IMR-90 (cell line): ENCODE measurements at regions not wholly inside any gene's neighbourhood (a gene's known extent, or its start where the extent isn't known, plus 50 kb on each side); places are given as distances from the start of the nearest gene placed in this dataset.
A peak's percentile ranks its signal among the peaks of the same experiment; 100 is the strongest.

Source experiments
- ATAC-seq: fragments of 200-7000 bp; cut with Tn5 transposase; 2 replicates; pipeline ENCODE4 v1.9.1; 2020; ENCODE audit warnings: low read depth, mild to moderate bottlenecking, moderate library complexity
- BruUV-seq: library from RNA; stranded (reverse); fragments of 400-500 nt; replicated peaks from 2 replicates; lab custom pipeline; 2021; lab: Mats Ljungman, UMichigan
- CTCF ChIA-PET: fragments of 300-600 bp; formaldehyde crosslinking; extraction: SDS; loops from one replicate; lab custom pipeline; 2021; ENCODE audit warnings: antibody characterized with exemption; lab: Yijun Ruan, JAX
- POLR2A ChIA-PET: fragments of 300-600 bp; sonication (Branson Sonifier 250); formaldehyde crosslinking; loops from one replicate; lab custom pipeline; 2022; ENCODE audit warnings: antibody characterized with exemption; ENCODE audit not compliant: unreplicated experiment; lab: Charles Lee
- DNase-seq: peaks from one replicate; pipeline ENCODE4 v3.0.0; 2013
- H2AFZ ChIP-seq: replicated peaks from 2 replicates; pipeline ENCODE3; 2013; ENCODE audit warnings: low read length, mild to moderate bottlenecking; ENCODE audit not compliant: poor library complexity
- H2AK5ac ChIP-seq: 2 replicates; pipeline ENCODE4 v1.6.1; 2013; ENCODE audit warnings: low read depth, low read length, inconsistent platforms
- H2AK9ac ChIP-seq: replicated peaks from 2 replicates; pipeline ENCODE3; 2013; ENCODE audit warnings: mild to moderate bottlenecking, low read depth, low read length, moderate library complexity; ENCODE audit not compliant: poor library complexity
- H2BK120ac ChIP-seq: 2 replicates; pipeline ENCODE4 v1.6.1; 2013; ENCODE audit warnings: low read depth, low read length, inconsistent platforms
- H2BK15ac ChIP-seq: 3 replicates; pipeline ENCODE4 v1.6.1; 2013; ENCODE audit warnings: low read depth, low read length, inconsistent platforms
- H2BK20ac ChIP-seq: 2 replicates; pipeline ENCODE4 v1.6.1; 2013; ENCODE audit warnings: low read depth, mild to moderate bottlenecking, inconsistent platforms, low read length, moderate library complexity
- H2BK5ac ChIP-seq: 2 replicates; pipeline ENCODE4 v1.6.1; 2013; ENCODE audit warnings: mild to moderate bottlenecking, low read depth, low read length, inconsistent platforms; ENCODE audit not compliant: poor library complexity, severe bottlenecking
- H3K14ac ChIP-seq: replicated peaks from 2 replicates; pipeline ENCODE4 v1.6.1; 2013; ENCODE audit warnings: low read depth, low read length, inconsistent platforms
- H3K18ac ChIP-seq: 2 replicates; pipeline ENCODE4 v1.6.1; 2013; ENCODE audit warnings: low read depth, low read length, control low read depth
- H3K23ac ChIP-seq: 2 replicates; pipeline ENCODE4 v1.6.1; 2013; ENCODE audit warnings: low read depth, low read length, inconsistent platforms
- H3K27ac ChIP-seq: 2 replicates; pipeline ENCODE4 v1.5.1; 2013; ENCODE audit warnings: mild to moderate bottlenecking, control low read depth, low read length; ENCODE audit not compliant: insufficient read depth
- H3K27me3 ChIP-seq: 2 replicates; pipeline ENCODE4 v1.6.1; 2013; ENCODE audit warnings: low read length; ENCODE audit not compliant: control insufficient read depth, insufficient read depth
- H3K36me3 ChIP-seq: 2 replicates; pipeline ENCODE4 v1.6.1; 2013; ENCODE audit warnings: low read length, mixed read lengths; ENCODE audit not compliant: control insufficient read depth, insufficient read depth
- H3K4ac ChIP-seq: 2 replicates; pipeline ENCODE4 v1.6.1; 2013; ENCODE audit warnings: low read depth, low read length, inconsistent platforms
- H3K4me1 ChIP-seq: 2 replicates; pipeline ENCODE4 v1.6.1; 2013; ENCODE audit warnings: low read length, mixed read lengths; ENCODE audit not compliant: control insufficient read depth, insufficient read depth
- H3K4me2 ChIP-seq: 2 replicates; pipeline ENCODE4 v1.6.1; 2013; ENCODE audit warnings: low read depth, mild to moderate bottlenecking, control low read depth, low read length, moderate library complexity
- H3K4me3 ChIP-seq: 2 replicates; pipeline ENCODE4 v1.5.1; 2013; ENCODE audit warnings: low read depth, mild to moderate bottlenecking, control low read depth, low read length, moderate library complexity; ENCODE audit not compliant: insufficient read depth
- H3K56ac ChIP-seq: 2 replicates; pipeline ENCODE4 v1.6.1; 2013; ENCODE audit warnings: low read length, inconsistent platforms; ENCODE audit not compliant: insufficient read depth; ENCODE audit errors: extremely low read depth
- H3K79me1 ChIP-seq, 2 experiments: 2 replicates each; pipeline ENCODE4 v1.6.1; 2013; ENCODE audit warnings: low read length in 2 of 2, inconsistent platforms in 1 of 2, low read depth in 1 of 2
- H3K9ac ChIP-seq: 2 replicates; pipeline ENCODE4 v1.6.1; 2013; ENCODE audit warnings: low read depth, low read length, control low read depth
- H3K9me1 ChIP-seq: 2 replicates; pipeline ENCODE4 v1.6.1; 2013; ENCODE audit warnings: low read length, inconsistent platforms; ENCODE audit not compliant: insufficient read depth
- H3K9me3 ChIP-seq: 2 replicates; pipeline ENCODE4 v1.6.1; 2013; ENCODE audit warnings: low read length; ENCODE audit not compliant: control insufficient read depth, insufficient read depth
- H4K20me1 ChIP-seq: 2 replicates; pipeline ENCODE4 v1.6.1; 2013; ENCODE audit warnings: low read length, inconsistent platforms; ENCODE audit not compliant: insufficient read depth
- H4K5ac ChIP-seq: 2 replicates; pipeline ENCODE4 v1.6.1; 2013; ENCODE audit warnings: mild to moderate bottlenecking, low read depth, low read length, control low read depth
- H4K8ac ChIP-seq, 2 experiments: 2 replicates each; pipeline ENCODE4 v1.6.1; 2013; ENCODE audit warnings: low read depth in 2 of 2, low read length in 2 of 2, control low read depth in 1 of 2, inconsistent platforms in 1 of 2
- H4K91ac ChIP-seq: 2 replicates; pipeline ENCODE4 v1.6.1; 2013; ENCODE audit warnings: low read depth, low read length, inconsistent platforms; ENCODE audit not compliant: insufficient read depth
- MAFK ChIP-seq: IDR thresholded peaks from 2 replicates; pipeline ENCODE4 v1.6.1; 2012; ENCODE audit warnings: low read depth, low read length, improper control_type of control experiment
- MAZ ChIP-seq: IDR thresholded peaks from 2 replicates; pipeline ENCODE4 v1.6.1; 2012; ENCODE audit warnings: low read depth, mild to moderate bottlenecking, low read length, improper control_type of control experiment, moderate library complexity, borderline replicate concordance
- SMC3 ChIP-seq: fragments of 150-350 bp; IDR thresholded peaks from 2 replicates; pipeline ENCODE4 v1.6.1; 2016; ENCODE audit warnings: low read depth, mild to moderate bottlenecking, antibody characterized with exemption, low read length, moderate library complexity
- USF2 ChIP-seq: fragments of 150-350 bp; IDR thresholded peaks from 2 replicates; pipeline ENCODE4 v1.6.1; 2017; ENCODE audit warnings: mild to moderate bottlenecking, antibody characterized with exemption, low read length, low read depth
- WGBS, 2 experiments: methylation state at CpG; one replicate each; pipeline versions ENCODE4 v1.1.5 to v1.1.7; 2013; ENCODE audit warnings: missing lambda C conversion rate in 2 of 2; ENCODE audit not compliant: insufficient read length in 1 of 2; ENCODE audit errors: extremely low coverage in 2 of 2; 5-methylcytosine and 5-hydroxymethylcytosine counted together
- dilution Hi-C: fragments of 300-500 bp; cut with HindIII; formaldehyde crosslinking; loops from one replicate; pipeline ENCODE4 v1.14.3; 2018; ENCODE audit warnings: low sequenced_read_pairs; ENCODE audit not compliant: unreplicated experiment
- in situ Hi-C: fragments of 300-500 bp; cut with MboI; formaldehyde crosslinking; loops from 3 replicates; pipeline ENCODE4 v1.14.3; 2019; ENCODE audit warnings: low sequenced_read_pairs, inconsistent platforms, mixed read lengths
- intact Hi-C: fragments of 100-400 bp; cut with micrococcal nuclease; formaldehyde crosslinking; loops from 2 replicates; pipeline ENCODE4 v1.10.0; 2022

- no peak overlapping the region for H2AFZ ChIP-seq
- no peak overlapping the region for H3K23ac ChIP-seq
- H2AK9ac ChIP-seq: no peak overlapping the region
- no peak overlapping the region for H3K18ac ChIP-seq
- ChIA-PET POLR2A (no interaction called here), CTCF (no interaction called here)
- no peaks in the 10 kb centered on the region for H3K36me3 ChIP-seq
- no peak overlapping the region for H3K4me2 ChIP-seq
- no peaks in the 10 kb centered on the region for H3K79me1 ChIP-seq
- no peak overlapping the region for H2BK15ac ChIP-seq
- H4K20me1 ChIP-seq: no peaks in the 10 kb centered on the region
- H3K9ac ChIP-seq: no peak overlapping the region
- no peaks in the 10 kb centered on the region for H3K27me3 ChIP-seq
- no TSS peak for BruUV-seq
- no peak overlapping the region for H3K14ac ChIP-seq
- no peak overlapping the region for H3K4ac ChIP-seq
- no peak overlapping the region for H2AK5ac ChIP-seq
- no peaks in the 10 kb centered on the region for H3K9me3 ChIP-seq
- DNase-seq (no peak), ATAC-seq (no peak)
- in situ Hi-C loops (no loop called here), dilution Hi-C loops (no loop called here), intact Hi-C loops (no loop called here)
- no peaks in the 10 kb centered on the region for H3K4me1 ChIP-seq
- H4K91ac ChIP-seq: no peak overlapping the region
- H4K8ac ChIP-seq: no peak overlapping the region
- no peak overlapping the region for H2BK20ac ChIP-seq
- no peak overlapping the region for H3K4me3 ChIP-seq
- no peaks in the 10 kb centered on the region for H3K9me1 ChIP-seq
- H2BK120ac ChIP-seq: no peak overlapping the region
- no peak overlapping the region for H2BK5ac ChIP-seq
- WGBS, 2 experiments: no CpG with 5 or more reads among the region's 2 CpGs
- H4K5ac ChIP-seq: no peak overlapping the region
- no peak for TF ChIP-seq SMC3
- no peak for TF ChIP-seq USF2
- peak; percentile 75 for TF ChIP-seq MAFK
- TF ChIP-seq MAZ: no peak
- no peak overlapping the region for H3K27ac ChIP-seq
- H3K56ac ChIP-seq: no peak overlapping the region
Measured at GRCh38 chr3:145176907-145177306, 984.1 kb downstream of the PLOD2 start.
